ENCODE measurements at regions not wholly inside any gene's neighbourhood (a gene's known extent, or its start where the extent isn't known, plus 50 kb on each side); places are given as distances from the start of the nearest gene placed in this dataset.
"Not testable (repeated sequence)": the region's sequence is repeated elsewhere in the genome, so short reads cannot be mapped to it uniquely, and the experiment has no call there.

GRCh38 chr12:124674937-124675336, 107.5 kb upstream of the NCOR2 start:
- Mint-ChIP-seq H3K4me3 (no peak overlapping the region), H3K4me1 (no peaks in the 10 kb centered on the region), H3K36me3 (no peaks in the 10 kb centered on the region), H3K27ac (no peak overlapping the region), H3K9me3 (no peaks in the 10 kb centered on the region), H3K27me3 (no peaks in the 10 kb centered on the region)

DNA sequence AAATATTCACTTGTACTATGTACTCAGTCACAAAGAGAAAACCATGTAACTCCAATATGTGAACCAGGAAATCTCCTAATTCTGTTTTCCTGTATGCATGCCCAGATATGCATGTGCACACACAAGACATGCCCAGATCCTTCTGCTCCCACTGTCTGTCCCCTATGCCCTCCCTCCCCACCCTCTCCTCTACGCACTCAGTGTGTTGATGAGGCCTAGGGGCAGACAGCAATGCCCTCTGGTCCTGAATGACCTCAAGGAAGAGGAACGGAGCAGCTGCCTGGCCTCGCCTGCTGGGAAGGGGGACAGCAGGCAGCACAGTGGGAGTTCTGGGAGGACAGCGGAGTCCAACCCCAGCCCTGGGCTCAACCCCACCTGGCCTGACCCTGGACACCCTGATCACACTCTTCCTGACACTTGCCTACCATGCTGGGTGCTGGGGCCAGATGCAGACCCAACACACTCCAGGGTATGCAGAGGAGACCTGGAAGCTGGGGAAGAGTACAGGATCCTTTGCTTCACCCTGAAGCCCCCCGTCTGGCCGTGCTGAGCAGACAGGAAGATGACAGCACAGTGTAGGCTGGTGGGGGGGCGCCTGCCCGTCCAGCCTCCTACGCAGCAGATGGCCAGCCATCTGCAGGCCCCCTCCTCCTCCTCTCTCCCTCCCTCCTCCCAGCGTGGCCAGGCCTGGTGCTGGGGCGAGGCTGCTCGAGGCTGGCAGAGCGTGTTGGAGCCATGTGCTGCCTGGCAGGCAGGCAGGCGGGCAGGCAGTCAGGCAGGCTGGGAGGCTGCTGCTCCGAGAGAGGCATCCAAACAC, 106.6 kb upstream of the NCOR2 start:
- Mint-ChIP-seq H3K4me3 (no peak overlapping the region), H3K9me3 (no peaks in the 10 kb centered on the region), H3K27ac (no peak overlapping the region), H3K36me3 (no peaks in the 10 kb centered on the region), H3K4me1 (no peaks in the 10 kb centered on the region), H3K27me3 (no peaks in the 10 kb centered on the region)

DNA sequence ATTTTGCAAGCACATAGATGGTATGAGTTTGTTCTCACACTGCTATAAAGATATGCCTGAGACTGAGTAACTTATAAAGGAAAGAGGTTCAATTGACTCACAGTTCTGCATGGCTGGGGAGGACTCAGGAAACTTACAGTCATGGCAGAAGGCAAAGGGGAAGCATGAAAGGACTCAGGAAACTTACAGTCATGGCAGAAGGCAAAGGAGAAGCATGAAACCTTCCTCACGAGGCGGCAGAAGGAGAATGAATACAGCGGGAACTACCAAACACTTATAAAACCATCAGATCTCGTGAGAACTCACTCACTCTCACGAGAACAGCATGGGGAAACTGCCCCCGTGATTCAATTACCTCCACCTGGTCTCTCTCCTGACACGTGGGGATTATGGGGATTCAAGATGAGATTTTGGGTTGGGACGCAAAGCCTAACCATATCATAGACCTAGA, 101.9 kb upstream of the NCOR2 start:
- not testable (repeated sequence) for H3K4me3 Mint-ChIP-seq, H3K27me3 Mint-ChIP-seq, H3K9me3 Mint-ChIP-seq, H3K27ac Mint-ChIP-seq, H3K4me1 Mint-ChIP-seq, H3K36me3 Mint-ChIP-seq

- Mint-ChIP-seq H3K4me1 (no peaks in the 10 kb centered on the region), H3K9me3 (peaks cover 6% of the 10 kb centered on the region), H3K27me3 (no peaks in the 10 kb centered on the region), H3K4me3 (no peak overlapping the region), H3K27ac (no peak overlapping the region), H3K36me3 (no peaks in the 10 kb centered on the region)
Measured at GRCh38 chr12:124668602-124669001, 101.2 kb upstream of the NCOR2 start.

DNA sequence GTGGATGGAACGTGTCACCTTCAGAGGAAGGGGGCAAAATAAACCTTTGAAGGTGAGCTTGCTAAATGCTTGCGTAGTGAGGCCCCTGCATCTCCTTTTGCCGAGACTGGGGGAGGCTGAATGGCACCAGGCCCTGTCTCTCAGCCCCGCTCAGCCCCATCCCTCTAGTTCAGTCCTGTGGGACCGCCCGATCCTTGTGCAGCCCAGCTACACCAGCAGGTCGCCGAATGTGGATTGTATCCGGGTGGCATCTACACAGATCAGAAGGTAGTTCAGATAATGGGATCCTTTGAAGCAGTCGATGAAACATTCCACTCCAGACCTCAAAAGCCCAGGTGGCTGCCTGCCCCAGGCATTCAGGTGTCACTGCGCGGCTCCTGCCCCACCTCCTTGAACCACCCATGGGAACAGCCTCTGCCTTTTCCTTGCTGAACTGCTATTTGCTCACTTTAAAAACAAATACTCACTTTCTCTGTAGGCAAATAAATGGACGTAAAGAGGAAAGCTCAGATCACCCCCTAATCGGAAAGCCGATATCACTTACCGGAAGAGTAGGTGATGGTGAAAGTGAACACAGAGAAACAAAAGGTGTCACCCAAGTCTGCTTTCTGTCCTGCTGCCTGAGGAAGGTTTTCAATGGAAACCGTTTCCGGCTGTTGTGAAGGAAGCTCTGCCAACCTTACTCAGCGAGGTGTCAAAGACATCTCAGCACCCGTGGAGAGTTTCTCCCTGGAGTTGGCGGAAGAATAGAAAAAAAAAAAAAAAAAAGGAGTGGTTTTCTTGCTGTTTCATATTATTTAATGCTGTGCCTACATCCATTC, 100.3 kb upstream of the NCOR2 start:
- no peaks in the 10 kb centered on the region for H3K36me3 Mint-ChIP-seq
- H3K4me1 Mint-ChIP-seq = no peaks in the 10 kb centered on the region
- H3K27me3 Mint-ChIP-seq = no peaks in the 10 kb centered on the region
- H3K9me3 Mint-ChIP-seq = peaks cover 6% of the 10 kb centered on the region
- no peak overlapping the region for H3K4me3 Mint-ChIP-seq
- no peak overlapping the region for H3K27ac Mint-ChIP-seq

GRCh38 chr12:124666722-124667259, 99.4 kb upstream of the NCOR2 start:
- Mint-ChIP-seq H3K27ac (no peak overlapping the region), H3K36me3 (no peaks in the 10 kb centered on the region), H3K9me3 (peaks cover 6% of the 10 kb centered on the region), H3K27me3 (no peaks in the 10 kb centered on the region), H3K4me1 (no peaks in the 10 kb centered on the region), H3K4me3 (no peak overlapping the region)

GRCh38 chr12:124665511-124665910, 98.1 kb upstream of the NCOR2 start:
- Mint-ChIP-seq H3K4me3 (no peak overlapping the region), H3K27ac (no peak overlapping the region), H3K9me3 (peaks cover 6% of the 10 kb centered on the region)

GRCh38 chr12:124664395-124665111, 97.1 kb upstream of the NCOR2 start:
- no peak overlapping the region for H3K27ac Mint-ChIP-seq

More at GRCh38 chr12:124665511-124665910, 98.1 kb upstream of the NCOR2 start:
- Mint-ChIP-seq H3K4me1 (no peaks in the 10 kb centered on the region), H3K36me3 (no peaks in the 10 kb centered on the region), H3K27me3 (no peaks in the 10 kb centered on the region)

DNA sequence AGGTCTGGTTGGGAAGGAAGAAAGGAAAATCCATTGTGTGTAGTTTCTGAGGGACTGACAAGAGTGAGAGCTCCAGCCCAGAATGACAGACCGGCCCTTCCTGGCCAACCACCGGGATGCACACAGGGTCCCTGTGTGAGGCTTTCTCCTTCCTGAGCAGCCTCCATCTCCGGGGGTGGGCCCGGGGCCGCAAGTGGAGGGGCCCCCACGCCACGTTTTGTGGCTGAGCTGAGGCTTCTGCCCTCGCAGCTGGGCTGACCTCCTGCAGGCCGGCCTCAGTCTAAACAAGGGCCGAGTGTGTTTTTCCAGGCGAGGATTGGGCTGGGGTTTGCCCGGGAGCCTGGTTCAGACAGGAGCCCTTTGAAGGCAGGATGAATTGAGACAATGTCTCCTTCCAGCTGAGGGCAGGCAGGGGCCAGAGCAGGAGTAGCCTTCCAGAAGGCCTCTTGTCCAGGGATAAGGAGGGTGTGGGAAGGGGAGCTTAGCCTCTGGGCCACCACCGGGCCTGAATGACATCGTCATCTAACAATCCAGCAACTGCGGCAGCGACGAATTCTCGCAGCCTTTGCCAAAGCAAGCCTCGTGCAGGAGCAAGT, 96.5 kb upstream of the NCOR2 start:
- H3K9me3 Mint-ChIP-seq = peaks cover 6% of the 10 kb centered on the region
- no peaks in the 10 kb centered on the region for H3K4me1 Mint-ChIP-seq
- no peaks in the 10 kb centered on the region for H3K36me3 Mint-ChIP-seq
- no peaks in the 10 kb centered on the region for H3K27me3 Mint-ChIP-seq
- H3K27ac Mint-ChIP-seq = no peak overlapping the region
- no peak overlapping the region for H3K4me3 Mint-ChIP-seq

More at GRCh38 chr12:124664395-124665111, 97.1 kb upstream of the NCOR2 start:
- no peaks in the 10 kb centered on the region for H3K4me1 Mint-ChIP-seq
- no peak overlapping the region for H3K4me3 Mint-ChIP-seq
- H3K27me3 Mint-ChIP-seq = no peaks in the 10 kb centered on the region
- no peaks in the 10 kb centered on the region for H3K36me3 Mint-ChIP-seq
- peaks cover 6% of the 10 kb centered on the region for H3K9me3 Mint-ChIP-seq

DNA sequence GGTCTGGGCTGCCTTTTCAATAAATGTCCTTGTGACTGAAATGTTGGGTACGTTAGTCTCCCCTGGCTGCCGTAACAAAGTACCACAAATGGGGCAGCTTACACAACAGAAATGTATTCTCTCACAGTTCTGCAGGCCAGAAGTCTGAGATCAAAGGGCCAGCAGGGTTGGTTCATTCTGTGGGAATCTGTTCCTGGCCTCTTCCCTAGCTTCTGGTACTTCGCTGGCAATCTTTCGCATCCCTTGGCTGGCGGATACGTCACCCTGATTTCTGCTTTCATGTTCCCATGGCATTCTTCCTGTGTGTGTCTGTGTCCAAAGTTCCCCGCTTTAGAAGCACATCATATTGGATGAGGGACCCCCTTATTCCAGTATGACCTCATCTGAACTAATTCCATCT, 95.8 kb upstream of the NCOR2 start:
- no peaks in the 10 kb centered on the region for H3K4me1 Mint-ChIP-seq
- peaks cover 6% of the 10 kb centered on the region for H3K9me3 Mint-ChIP-seq
- H3K27me3 Mint-ChIP-seq = no peaks in the 10 kb centered on the region
- no peak overlapping the region for H3K4me3 Mint-ChIP-seq
- H3K27ac Mint-ChIP-seq = no peak overlapping the region
- H3K36me3 Mint-ChIP-seq = no peaks in the 10 kb centered on the region

GRCh38 chr12:124661341-124661740, 93.9 kb upstream of the NCOR2 start:
- no peaks in the 10 kb centered on the region for H3K4me1 Mint-ChIP-seq
- H3K27ac Mint-ChIP-seq = no peak overlapping the region
- no peak overlapping the region for H3K4me3 Mint-ChIP-seq
- H3K36me3 Mint-ChIP-seq = no peaks in the 10 kb centered on the region
- no peaks in the 10 kb centered on the region for H3K27me3 Mint-ChIP-seq
- H3K9me3 Mint-ChIP-seq = peaks cover 6% of the 10 kb centered on the region

- no peak overlapping the region for H3K27ac Mint-ChIP-seq
- no peaks in the 10 kb centered on the region for H3K36me3 Mint-ChIP-seq
- peaks cover 6% of the 10 kb centered on the region for H3K9me3 Mint-ChIP-seq
- H3K27me3 Mint-ChIP-seq = no peaks in the 10 kb centered on the region
- H3K4me1 Mint-ChIP-seq = no peaks in the 10 kb centered on the region
- no peak overlapping the region for H3K4me3 Mint-ChIP-seq
Measured at GRCh38 chr12:124660851-124661250, 93.4 kb upstream of the NCOR2 start.

GRCh38 chr12:124658806-124659402, 91.5 kb upstream of the NCOR2 start:
- Mint-ChIP-seq H3K9me3 (no peaks in the 10 kb centered on the region), H3K27ac (no peak overlapping the region), H3K4me1 (no peaks in the 10 kb centered on the region), H3K4me3 (no peak overlapping the region), H3K36me3 (no peaks in the 10 kb centered on the region), H3K27me3 (no peaks in the 10 kb centered on the region)

- Mint-ChIP-seq H3K4me3 (no peak overlapping the region), H3K4me1 (no peaks in the 10 kb centered on the region), H3K36me3 (no peaks in the 10 kb centered on the region), H3K27me3 (peaks cover 2% of the 10 kb centered on the region), H3K9me3 (no peaks in the 10 kb centered on the region), H3K27ac (no peak overlapping the region)
Measured at GRCh38 chr12:124658302-124658701, 90.9 kb upstream of the NCOR2 start.

GRCh38 chr12:124656947-124657434, 89.6 kb upstream of the NCOR2 start:
- no peaks in the 10 kb centered on the region for H3K36me3 Mint-ChIP-seq
- H3K4me1 Mint-ChIP-seq = no peaks in the 10 kb centered on the region
- peaks cover 2% of the 10 kb centered on the region for H3K27me3 Mint-ChIP-seq
- H3K27ac Mint-ChIP-seq = no peak overlapping the region
- H3K9me3 Mint-ChIP-seq = no peaks in the 10 kb centered on the region
- no peak overlapping the region for H3K4me3 Mint-ChIP-seq

Measured in activated naive CD4-positive, alpha-beta T cell treated with anti-CD3 and anti-CD28 coated beads, Interleukin-2, amount 50 U/mL, for 24 hours (primary cell).